Renal cortical epithelial cell (primary cell): ENCODE measurements at regions not wholly inside any gene's neighbourhood (a gene's known extent, or its start where the extent isn't known, plus 50 kb on each side); places are given as distances from the start of the nearest gene placed in this dataset.
A peak's percentile ranks its signal among the peaks of the same experiment; 100 is the strongest.

Experiments used
- DNase-seq: peaks from one replicate; pipeline ENCODE4 v3.0.0-alpha.2; 2011; ENCODE audit warnings: low read depth

GRCh38 chr20:17816804-17817587 is 117.2 kb downstream of the BANF2 start:
- no peak for DNase-seq

DNA sequence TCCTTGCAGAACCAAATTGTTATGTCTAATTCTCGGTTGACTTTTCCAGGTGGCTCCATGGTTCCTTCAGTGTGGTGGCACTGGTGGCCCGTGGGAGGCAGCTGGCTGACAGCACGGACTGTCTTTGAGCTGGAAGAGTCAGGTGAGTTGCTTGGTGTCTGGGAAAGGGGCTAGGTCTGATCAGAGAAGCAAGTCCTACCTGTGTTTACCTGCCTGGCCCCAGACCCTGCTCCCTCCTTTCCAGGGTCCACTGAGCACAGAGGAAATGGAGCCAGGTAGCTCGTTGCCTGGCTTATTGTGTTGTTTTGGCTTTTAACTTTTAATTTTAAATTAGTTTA is 111.8 kb downstream of the BANF2 start:
- DNase-seq: no peak

DNA sequence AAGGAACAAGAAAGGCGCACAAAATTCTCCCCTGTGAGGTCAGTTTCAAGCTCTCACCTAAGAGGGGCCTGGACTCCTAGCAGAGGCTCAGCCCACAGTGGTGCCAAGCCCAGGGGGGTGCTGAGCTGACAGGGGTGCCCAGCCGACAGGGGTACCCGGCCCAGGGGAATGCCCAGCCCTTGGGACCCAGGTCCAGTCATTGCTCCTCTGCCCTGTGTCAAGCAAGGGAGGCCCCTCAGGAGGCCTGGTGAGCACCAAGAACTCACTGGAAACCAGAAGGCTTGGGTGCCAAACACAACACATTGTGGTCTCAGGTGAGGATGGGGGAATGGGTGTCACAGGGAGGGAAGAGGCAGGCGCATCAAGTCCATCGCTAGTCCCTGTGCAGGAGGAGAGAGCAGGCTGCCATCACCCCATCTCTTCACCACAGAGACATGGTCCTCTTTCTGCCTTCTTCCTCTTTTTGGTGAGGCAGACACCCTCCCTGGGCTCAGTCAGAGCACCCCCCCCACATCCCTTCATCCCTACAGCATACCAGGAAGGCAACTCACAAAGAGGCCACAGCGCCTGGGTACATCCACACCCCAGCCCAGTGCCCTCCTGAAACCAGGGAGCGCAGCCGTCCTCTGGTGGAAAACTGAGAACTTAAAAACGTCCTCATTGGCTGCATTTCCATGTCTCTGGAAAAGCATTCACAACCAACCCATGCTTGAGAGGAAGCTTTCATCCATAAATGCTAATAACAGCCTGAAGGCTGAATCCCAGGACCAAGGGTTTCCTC is 111.3 kb downstream of the BANF2 start:
- no peak for DNase-seq

GRCh38 chr20:17810062-17810631 is 110.4 kb downstream of the BANF2 start:
- DNase-seq: peak; percentile 17

- no peak for DNase-seq
These were observed 109.7 kb downstream of the BANF2 start for GRCh38 chr20:17809362-17810061.

GRCh38 chr20:17808782-17809181 is 109.0 kb downstream of the BANF2 start:
- DNase-seq: no peak

GRCh38 chr20:17808357-17808756 is 108.6 kb downstream of the BANF2 start:
- DNase-seq: no peak

DNA sequence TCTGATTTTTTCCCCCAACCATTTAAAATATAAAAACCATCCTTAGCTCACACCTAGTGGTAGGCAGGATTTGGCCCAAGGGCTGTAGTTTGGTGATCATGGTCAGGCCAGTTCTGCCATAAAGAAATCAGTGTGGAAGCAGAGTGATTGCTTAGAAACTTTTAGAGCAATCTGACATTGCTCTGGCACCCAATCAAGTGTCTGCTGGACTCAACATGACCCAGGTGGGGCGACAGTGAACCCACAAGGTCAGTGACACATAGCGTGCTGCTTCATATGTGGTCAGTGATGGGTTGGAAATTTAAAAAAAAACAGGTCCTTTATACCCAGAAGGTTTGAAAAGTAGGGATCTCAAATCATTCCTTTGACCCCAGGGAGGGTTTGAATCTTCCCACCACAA is 107.9 kb downstream of the BANF2 start:
- DNase-seq: no peak

- DNase-seq: no peak
These were observed 107.1 kb downstream of the BANF2 start for GRCh38 chr20:17806739-17807441.

DNA sequence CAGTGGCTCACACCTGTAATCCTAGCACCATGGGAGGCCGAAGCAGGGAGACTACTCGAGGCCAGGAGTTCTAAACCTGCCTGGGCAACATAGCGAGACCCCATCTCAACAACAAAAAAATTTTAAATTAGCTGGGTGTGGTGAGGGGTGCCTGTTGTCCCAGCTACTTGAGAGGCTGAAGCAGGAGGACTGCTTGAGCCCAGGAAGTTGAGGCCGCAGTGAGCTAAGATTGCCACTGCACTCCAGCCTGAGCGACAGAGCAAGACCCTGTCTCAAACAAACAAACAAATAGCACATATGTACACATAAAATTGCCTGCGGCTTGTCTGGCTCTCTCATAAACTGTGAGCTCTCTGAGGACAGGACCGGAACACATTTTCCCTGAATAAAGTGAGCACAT is 106.3 kb downstream of the BANF2 start:
- DNase-seq: no peak

DNA sequence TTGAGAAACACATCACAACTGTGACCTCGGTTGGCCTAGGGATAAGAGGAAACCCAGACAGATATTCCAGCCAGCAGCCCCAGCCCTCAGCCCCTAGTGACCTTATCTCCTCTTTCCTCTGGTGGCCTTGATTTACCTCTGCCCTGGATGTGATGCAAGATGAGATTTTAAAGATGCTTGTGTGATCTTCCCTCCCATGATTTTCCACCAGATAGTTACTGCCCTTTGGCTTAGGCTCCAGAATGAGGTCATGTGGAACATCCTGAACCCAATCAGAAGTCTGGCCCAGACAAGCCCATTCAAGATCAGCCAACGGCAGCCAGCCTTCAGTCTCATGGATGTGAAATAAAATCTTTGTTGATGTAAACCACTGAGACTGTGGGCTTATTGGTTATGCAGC is 104.0 kb downstream of the BANF2 start:
- DNase-seq: no peak

GRCh38 chr20:17799575-17800227 is 99.9 kb downstream of the BANF2 start:
- DNase-seq: no peak

- no peak for DNase-seq
These were observed 98.8 kb downstream of the BANF2 start for GRCh38 chr20:17798601-17799000.

- DNase-seq: no peak
These were observed 97.8 kb downstream of the BANF2 start for GRCh38 chr20:17797579-17797978.

GRCh38 chr20:17797161-17797560 is 97.4 kb downstream of the BANF2 start:
- no peak for DNase-seq

- peak; percentile 47 for DNase-seq
These were observed 96.4 kb downstream of the BANF2 start for GRCh38 chr20:17796091-17796563.

GRCh38 chr20:17795501-17796071 is 95.8 kb downstream of the BANF2 start:
- no peak for DNase-seq

GRCh38 chr20:17795003-17795402 is 95.2 kb downstream of the BANF2 start:
- no peak for DNase-seq

GRCh38 chr20:17794400-17794799 is 94.6 kb downstream of the BANF2 start:
- DNase-seq: no peak

DNA sequence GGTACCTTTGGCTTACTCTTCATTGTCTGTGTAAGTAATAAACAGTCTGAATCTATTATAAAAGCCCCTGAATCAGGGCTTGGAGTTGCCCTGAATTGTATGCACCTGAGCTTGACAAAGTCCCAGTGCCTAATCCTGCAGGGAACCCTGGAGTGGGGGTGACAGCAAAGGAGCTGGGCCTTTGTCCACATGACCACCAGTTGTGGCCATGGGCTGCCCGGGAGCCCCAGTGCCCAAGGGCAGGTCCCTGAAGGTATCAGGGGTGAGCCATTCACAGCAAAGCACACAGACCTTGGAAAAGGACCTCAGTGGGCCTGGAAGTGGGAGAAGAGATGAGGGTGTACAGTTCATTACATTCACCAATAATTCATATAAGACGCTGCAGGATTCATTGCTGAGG is 94.2 kb downstream of the BANF2 start:
- DNase-seq: no peak

DNA sequence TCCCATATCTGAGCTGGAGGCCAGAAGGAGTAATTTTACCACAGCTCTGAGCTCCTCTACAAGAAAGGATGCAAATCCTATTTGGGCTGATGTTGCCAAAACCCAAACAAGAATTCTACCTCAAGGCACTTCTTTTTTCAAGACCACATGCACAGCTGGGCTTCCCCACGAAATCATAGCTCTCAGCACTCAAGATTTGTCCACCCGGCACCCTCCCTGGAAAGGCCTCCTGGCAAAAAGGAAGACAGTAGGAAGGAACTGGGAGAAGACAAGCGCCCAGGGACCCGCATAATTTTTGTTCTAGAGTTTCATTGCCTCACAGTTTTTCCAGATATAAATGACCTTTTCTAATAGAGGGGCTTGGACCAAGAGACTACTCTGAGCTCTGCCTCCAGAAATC is 90.5 kb downstream of the BANF2 start:
- no peak for DNase-seq
